GM18870 (cell line): ENCODE measurements at regions not wholly inside any gene's neighbourhood (a gene's known extent, or its start where the extent isn't known, plus 50 kb on each side); places are given as distances from the start of the nearest gene placed in this dataset.

Experiments used
- ATAC-seq: cut with Tn5 transposase; IDR thresholded peaks from one replicate; pipeline ENCODE4 v1.9.1; 2021; ENCODE audit warnings: moderate library complexity; ENCODE audit not compliant: unreplicated experiment

- no peak for ATAC-seq
Measured at GRCh38 chr5:60379907-60380306, 320.1 kb downstream of the DEPDC1B start.

- no peak for ATAC-seq
Measured at GRCh38 chr5:60377826-60378225, 322.1 kb downstream of the DEPDC1B start.

- ATAC-seq = no peak
Measured at GRCh38 chr5:60376860-60377259, 323.1 kb downstream of the DEPDC1B start.

- ATAC-seq = no peak
Measured at GRCh38 chr5:60374409-60374808, 325.6 kb downstream of the DEPDC1B start.

- no peak for ATAC-seq
Measured at GRCh38 chr5:60372786-60373185, 327.2 kb downstream of the DEPDC1B start.

GRCh38 chr5:60371065-60371464 lies 328.9 kb downstream of the DEPDC1B start:
- ATAC-seq = no peak

GRCh38 chr5:60370508-60370907 lies 329.5 kb downstream of the DEPDC1B start:
- ATAC-seq = no peak

GRCh38 chr5:60369391-60369790 lies 330.6 kb downstream of the DEPDC1B start:
- no peak for ATAC-seq

GRCh38 chr5:60368100-60368499 lies 331.9 kb downstream of the DEPDC1B start:
- ATAC-seq = no peak

- ATAC-seq = no peak
Measured at GRCh38 chr5:60366489-60366888, 333.5 kb downstream of the DEPDC1B start.

- no peak for ATAC-seq
Measured at GRCh38 chr5:60365001-60365400, 335.0 kb downstream of the DEPDC1B start.

GRCh38 chr5:60362158-60362557 lies 337.8 kb downstream of the DEPDC1B start:
- ATAC-seq = no peak

- no peak for ATAC-seq
Measured at GRCh38 chr5:60360355-60360754, 339.6 kb downstream of the DEPDC1B start.

- ATAC-seq = no peak
Measured at GRCh38 chr5:60357302-60357701, 342.7 kb downstream of the DEPDC1B start.

GRCh38 chr5:60356745-60357144 lies 343.2 kb downstream of the DEPDC1B start:
- ATAC-seq = no peak

- ATAC-seq = no peak
Measured at GRCh38 chr5:60355181-60355580, 344.8 kb downstream of the DEPDC1B start.

- no peak for ATAC-seq
Measured at GRCh38 chr5:60354311-60354710, 345.7 kb downstream of the DEPDC1B start.

GRCh38 chr5:60352992-60353599 lies 346.9 kb downstream of the DEPDC1B start:
- ATAC-seq = no peak

- ATAC-seq = no peak
Measured at GRCh38 chr5:60350794-60351193, 349.2 kb downstream of the DEPDC1B start.

- no peak for ATAC-seq
Measured at GRCh38 chr5:60349891-60350415, 350.0 kb downstream of the DEPDC1B start.

- no peak for ATAC-seq
Measured at GRCh38 chr5:60346393-60346792, 353.6 kb downstream of the DEPDC1B start.

- ATAC-seq = no peak
Measured at GRCh38 chr5:60343102-60343501, 356.9 kb downstream of the DEPDC1B start.

GRCh38 chr5:60340965-60341471 lies 358.9 kb downstream of the DEPDC1B start:
- peak; percentile 59 for ATAC-seq
